Astrocyte (in vitro differentiated cells and primary cell): ENCODE measurements at regions not wholly inside any gene's neighbourhood (a gene's known extent, or its start where the extent isn't known, plus 50 kb on each side); places are given as distances from the start of the nearest gene placed in this dataset.

Source experiments
- DNase-seq: peaks from one replicate; pipeline ENCODE4 v3.0.0-alpha.2; 2010; ENCODE audit warnings: low read depth
- FAIRE-seq: peaks from 2 replicates; lab custom pipeline; 2011; peaks lifted over from hg19 to GRCh38; lab: Jason Lieb, UNC
- H2AFZ ChIP-seq: 2 replicates; pipeline ENCODE4 v1.6.0; 2012; ENCODE audit warnings: low read depth, low read length, inconsistent platforms
- H3K27ac ChIP-seq: 2 replicates; pipeline ENCODE4 v1.5.1; 2011; ENCODE audit warnings: low read depth, low read length, inconsistent platforms
- H3K27me3 ChIP-seq: 2 replicates; pipeline ENCODE4 v1.6.0; 2011; ENCODE audit warnings: low read length, inconsistent platforms; ENCODE audit not compliant: insufficient read depth
- H3K36me3 ChIP-seq: 2 replicates; pipeline ENCODE4 v1.5.1; 2011; ENCODE audit warnings: low read length, inconsistent platforms; ENCODE audit not compliant: insufficient read depth
- H3K4me1 ChIP-seq: 2 replicates; pipeline ENCODE4 v1.5.1; 2011; ENCODE audit warnings: low read length, inconsistent platforms; ENCODE audit not compliant: insufficient read depth
- H3K4me2 ChIP-seq: 2 replicates; pipeline ENCODE4 v1.6.0; 2012; ENCODE audit warnings: low read length, inconsistent platforms
- H3K4me3 ChIP-seq: 2 replicates; pipeline ENCODE4 v1.5.1; 2011; ENCODE audit warnings: low read depth, mild to moderate bottlenecking, low read length, inconsistent platforms; ENCODE audit not compliant: insufficient read depth
- H3K79me2 ChIP-seq: 2 replicates; pipeline ENCODE4 v1.6.0; 2012; ENCODE audit warnings: mild to moderate bottlenecking, low read length, inconsistent platforms; ENCODE audit not compliant: insufficient read depth
- H3K9ac ChIP-seq: 2 replicates; pipeline ENCODE4 v1.6.0; 2012; ENCODE audit warnings: mild to moderate bottlenecking, low read length, inconsistent platforms
- H3K9me3 ChIP-seq: 2 replicates; pipeline ENCODE4 v1.5.1; 2012; ENCODE audit warnings: low read depth, mild to moderate bottlenecking, low read length, inconsistent platforms; ENCODE audit not compliant: insufficient read depth
- H4K20me1 ChIP-seq: 2 replicates; pipeline ENCODE4 v1.6.0; 2012; ENCODE audit warnings: low read length, inconsistent platforms; ENCODE audit not compliant: insufficient read depth
- H3K27ac Mint-ChIP-seq: one replicate; pipeline ENCODE4 v1.8.0; 2021; ENCODE audit warnings: mild to moderate bottlenecking, mixed read lengths; ENCODE audit not compliant: unreplicated experiment
- H3K27me3 Mint-ChIP-seq: one replicate; pipeline ENCODE4 v1.8.0; 2021; ENCODE audit warnings: low read depth, mixed read lengths; ENCODE audit not compliant: unreplicated experiment
- H3K36me3 Mint-ChIP-seq: one replicate; pipeline ENCODE4 v1.8.0; 2021; ENCODE audit warnings: low read depth, mixed read lengths; ENCODE audit not compliant: unreplicated experiment
- H3K4me1 Mint-ChIP-seq: one replicate; pipeline ENCODE4 v1.8.0; 2021; ENCODE audit warnings: low read depth, mixed read lengths; ENCODE audit not compliant: unreplicated experiment
- H3K4me3 Mint-ChIP-seq: one replicate; pipeline ENCODE4 v1.8.0; 2021; ENCODE audit warnings: mild to moderate bottlenecking, moderate library complexity, mixed read lengths; ENCODE audit not compliant: unreplicated experiment
- H3K9me3 Mint-ChIP-seq: one replicate; pipeline ENCODE4 v1.8.0; 2021; ENCODE audit warnings: mild to moderate bottlenecking, mixed read lengths; ENCODE audit not compliant: unreplicated experiment
- EZH2 ChIP-seq: IDR thresholded peaks from 2 replicates; pipeline ENCODE4 v1.6.1; 2012; ENCODE audit warnings: mild to moderate bottlenecking, low read length, inconsistent platforms; ENCODE audit not compliant: insufficient read depth
- TF ChIP-seq, protein P1 (sequence below): IDR thresholded peaks from 2 replicates; pipeline ENCODE4 v1.5.1; 2011; ENCODE audit warnings: low read depth, mild to moderate bottlenecking, inconsistent platforms, low read length, moderate library complexity; ENCODE audit not compliant: insufficient read depth

DNA sequence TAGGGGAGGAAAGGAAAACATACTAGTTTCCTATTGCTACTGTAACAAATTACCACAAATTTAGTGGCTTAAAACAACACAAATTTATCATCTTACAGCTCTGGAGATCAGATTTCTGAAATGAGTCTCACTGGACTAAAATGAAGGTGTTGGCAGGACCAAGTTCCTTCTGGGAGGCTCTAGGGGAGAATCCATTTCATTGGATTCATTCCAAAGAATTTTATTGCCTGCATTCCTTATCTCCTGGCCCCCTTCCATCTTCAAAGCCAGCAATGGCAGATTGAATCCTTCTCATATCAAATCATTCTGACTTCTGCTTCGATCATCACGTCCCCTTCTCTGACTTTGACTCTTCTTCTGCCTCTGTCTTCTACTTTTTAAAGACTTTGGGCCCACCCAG lies 250.9 kb downstream of the IRS1 start:
- H3K4me2 ChIP-seq = no peak overlapping the region
- no peaks in the 10 kb centered on the region for H3K9me3 Mint-ChIP-seq
- no peak overlapping the region for H3K27ac Mint-ChIP-seq
- H3K36me3 Mint-ChIP-seq = no peaks in the 10 kb centered on the region
- H4K20me1 ChIP-seq = no peaks in the 10 kb centered on the region
- H3K27ac ChIP-seq = no peak overlapping the region
- H3K9me3 ChIP-seq = no peaks in the 10 kb centered on the region
- no peak overlapping the region for H2AFZ ChIP-seq
- H3K27me3 Mint-ChIP-seq = no peaks in the 10 kb centered on the region
- FAIRE-seq = no peak
- no peaks in the 10 kb centered on the region for H3K4me1 ChIP-seq
- H3K79me2 ChIP-seq = no peaks in the 10 kb centered on the region
- no peak overlapping the region for H3K4me3 ChIP-seq
- no peak overlapping the region for H3K9ac ChIP-seq
- peaks cover 6% of the 10 kb centered on the region for H3K4me1 Mint-ChIP-seq
- peak; percentile 47 for DNase-seq
- no peak overlapping the region for H3K4me3 Mint-ChIP-seq
- H3K36me3 ChIP-seq = no peaks in the 10 kb centered on the region
- TF ChIP-seq EZH2 = no peak
- TF ChIP-seq, protein P1, sequence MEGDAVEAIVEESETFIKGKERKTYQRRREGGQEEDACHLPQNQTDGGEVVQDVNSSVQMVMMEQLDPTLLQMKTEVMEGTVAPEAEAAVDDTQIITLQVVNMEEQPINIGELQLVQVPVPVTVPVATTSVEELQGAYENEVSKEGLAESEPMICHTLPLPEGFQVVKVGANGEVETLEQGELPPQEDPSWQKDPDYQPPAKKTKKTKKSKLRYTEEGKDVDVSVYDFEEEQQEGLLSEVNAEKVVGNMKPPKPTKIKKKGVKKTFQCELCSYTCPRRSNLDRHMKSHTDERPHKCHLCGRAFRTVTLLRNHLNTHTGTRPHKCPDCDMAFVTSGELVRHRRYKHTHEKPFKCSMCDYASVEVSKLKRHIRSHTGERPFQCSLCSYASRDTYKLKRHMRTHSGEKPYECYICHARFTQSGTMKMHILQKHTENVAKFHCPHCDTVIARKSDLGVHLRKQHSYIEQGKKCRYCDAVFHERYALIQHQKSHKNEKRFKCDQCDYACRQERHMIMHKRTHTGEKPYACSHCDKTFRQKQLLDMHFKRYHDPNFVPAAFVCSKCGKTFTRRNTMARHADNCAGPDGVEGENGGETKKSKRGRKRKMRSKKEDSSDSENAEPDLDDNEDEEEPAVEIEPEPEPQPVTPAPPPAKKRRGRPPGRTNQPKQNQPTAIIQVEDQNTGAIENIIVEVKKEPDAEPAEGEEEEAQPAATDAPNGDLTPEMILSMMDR = no peak
- H3K27me3 ChIP-seq = no peaks in the 10 kb centered on the region

DNA sequence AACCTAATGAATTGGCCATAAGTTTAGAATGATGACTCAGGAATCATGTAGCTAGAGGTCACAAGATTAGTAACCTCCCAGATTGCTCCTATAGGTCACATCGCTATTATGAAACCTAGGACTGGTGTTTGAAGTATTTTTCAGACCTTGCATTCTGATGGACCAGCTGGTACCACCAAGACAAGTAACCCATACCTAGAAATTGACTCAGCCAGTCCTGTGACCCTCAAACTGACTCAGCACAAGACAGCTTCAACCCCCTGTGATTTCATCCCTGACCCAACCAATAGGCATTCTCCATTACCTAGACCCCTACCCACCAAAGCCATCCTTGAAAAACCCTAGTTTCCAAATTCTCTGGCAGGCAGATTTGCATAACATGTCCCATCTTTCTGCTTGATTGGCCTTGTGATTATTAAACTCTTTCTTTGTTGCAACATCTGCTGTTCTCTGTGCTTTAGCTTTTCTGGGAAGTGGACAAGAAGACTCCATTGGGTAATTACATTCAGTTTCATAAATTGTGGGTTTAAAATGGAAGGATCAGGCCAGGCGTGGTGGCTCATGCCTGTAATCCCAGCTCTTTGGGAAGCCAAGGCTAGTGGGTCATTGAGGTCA lies 254.9 kb downstream of the IRS1 start:
- Histone ChIP-seq H3K9me3 (no peaks in the 10 kb centered on the region), H3K4me2 (no peak overlapping the region), H3K27me3 (no peaks in the 10 kb centered on the region), H3K79me2 (no peaks in the 10 kb centered on the region), H3K4me1 (no peaks in the 10 kb centered on the region), H4K20me1 (no peaks in the 10 kb centered on the region), H3K4me3 (no peak overlapping the region), H3K9ac (no peak overlapping the region), H3K36me3 (no peaks in the 10 kb centered on the region), H3K27ac (no peak overlapping the region), H2AFZ (no peak overlapping the region)
- FAIRE-seq (no peak), DNase-seq (no peak)
- Mint-ChIP-seq H3K9me3 (peaks cover 3% of the 10 kb centered on the region), H3K36me3 (no peaks in the 10 kb centered on the region), H3K27me3 (no peaks in the 10 kb centered on the region), H3K4me1 (peaks cover 4% of the 10 kb centered on the region), H3K4me3 (no peak overlapping the region), H3K27ac (no peak overlapping the region)
- no peak for TF ChIP-seq EZH2
- TF ChIP-seq, protein P1 = no peak

DNA sequence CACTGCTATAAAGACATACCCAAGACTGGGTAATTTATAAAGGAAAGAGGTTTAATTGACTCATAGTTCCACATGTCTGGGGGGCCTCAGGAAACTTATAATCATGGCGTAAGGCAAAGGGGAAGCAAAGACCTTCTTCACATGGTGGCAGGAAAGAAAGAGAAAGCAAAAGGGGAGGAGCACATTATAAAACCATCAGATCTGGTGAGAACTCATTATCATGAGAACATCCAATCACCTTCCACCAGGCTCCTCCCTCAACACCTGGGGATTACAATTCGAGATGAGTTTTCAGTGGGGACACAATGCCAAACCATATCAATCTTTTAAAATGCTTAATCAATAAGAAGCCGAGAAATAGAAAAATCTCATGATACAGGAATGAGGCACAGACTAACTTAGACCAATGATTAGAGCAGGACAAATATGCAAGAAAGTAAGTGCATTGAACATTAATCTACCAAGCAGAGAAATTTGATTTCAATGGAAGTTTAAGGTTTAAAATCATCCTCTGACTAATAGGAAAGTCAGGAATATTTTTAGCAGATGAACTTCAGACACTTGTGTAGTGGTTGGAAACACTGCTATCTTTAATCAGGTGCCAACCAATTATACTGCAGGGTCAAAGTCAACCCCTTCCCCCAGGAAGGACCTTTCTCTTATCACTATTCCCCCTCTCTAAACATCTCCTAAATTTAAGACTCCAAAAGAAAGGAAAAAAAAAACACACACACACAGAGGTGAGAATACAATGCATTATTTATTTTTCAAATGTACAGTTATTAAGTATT lies 259.2 kb downstream of the IRS1 start:
- no peaks in the 10 kb centered on the region for H3K27me3 Mint-ChIP-seq
- DNase-seq = no peak
- no peak overlapping the region for H3K4me3 Mint-ChIP-seq
- no peak overlapping the region for H3K9ac ChIP-seq
- no peak overlapping the region for H3K4me3 ChIP-seq
- no peak overlapping the region for H3K27ac ChIP-seq
- H3K36me3 ChIP-seq = no peaks in the 10 kb centered on the region
- H3K4me1 ChIP-seq = no peaks in the 10 kb centered on the region
- no peaks in the 10 kb centered on the region for H4K20me1 ChIP-seq
- peaks cover 3% of the 10 kb centered on the region for H3K9me3 Mint-ChIP-seq
- no peaks in the 10 kb centered on the region for H3K27me3 ChIP-seq
- peaks cover 5% of the 10 kb centered on the region for H3K4me1 Mint-ChIP-seq
- H3K27ac Mint-ChIP-seq = no peak overlapping the region
- H2AFZ ChIP-seq = no peak overlapping the region
- peak; percentile 9 for FAIRE-seq
- no peaks in the 10 kb centered on the region for H3K79me2 ChIP-seq
- H3K9me3 ChIP-seq = no peaks in the 10 kb centered on the region
- no peaks in the 10 kb centered on the region for H3K36me3 Mint-ChIP-seq
- no peak overlapping the region for H3K4me2 ChIP-seq
- TF ChIP-seq EZH2 = no peak
- TF ChIP-seq, protein P1 = no peak
